Neural crest cell (in vitro differentiated cells): ENCODE measurements at regions not wholly inside any gene's neighbourhood (a gene's known extent, or its start where the extent isn't known, plus 50 kb on each side); places are given as distances from the start of the nearest gene placed in this dataset.

ENCODE experiments used
- DNase-seq: peaks from one replicate; pipeline ENCODE4 v3.0.0; 2021; ENCODE audit warnings: low read depth, mixed read lengths, low spot score
- H3K27ac Mint-ChIP-seq: one replicate; pipeline ENCODE4 v1.8.0; 2021; ENCODE audit warnings: mild to moderate bottlenecking, mixed read lengths; ENCODE audit not compliant: unreplicated experiment
- H3K27me3 Mint-ChIP-seq: 2 replicates; pipeline ENCODE4 v1.8.0; 2021; ENCODE audit warnings: low read depth, mild to moderate bottlenecking, mixed read lengths
- H3K36me3 Mint-ChIP-seq: 2 replicates; pipeline ENCODE4 v1.8.0; 2021; ENCODE audit warnings: low read depth, mild to moderate bottlenecking, mixed read lengths
- H3K4me1 Mint-ChIP-seq: 2 replicates; pipeline ENCODE4 v1.8.0; 2021; ENCODE audit warnings: mixed read lengths
- H3K4me3 Mint-ChIP-seq: one replicate; pipeline ENCODE4 v1.8.0; 2021; ENCODE audit warnings: mild to moderate bottlenecking, mixed read lengths
- H3K9me3 Mint-ChIP-seq: 2 replicates; pipeline ENCODE4 v1.8.0; 2021; ENCODE audit warnings: mixed read lengths
- CTCF ChIP-seq: fragments of 200-600 bp; sonication (generic); conservative IDR thresholded peaks from 2 replicates; pipeline ENCODE4 v1.5.0; 2021; ENCODE audit warnings: antibody characterized with exemption, mild to moderate bottlenecking

GRCh38 chr1:216921866-216922265 lies 198.6 kb upstream of the ESRRG start:
- Mint-ChIP-seq H3K4me3 (no peak overlapping the region), H3K27ac (no peak overlapping the region), H3K27me3 (no peaks in the 10 kb centered on the region), H3K36me3 (no peaks in the 10 kb centered on the region), H3K4me1 (peaks cover 18% of the 10 kb centered on the region), H3K9me3 (no peaks in the 10 kb centered on the region)
- TF ChIP-seq CTCF, result no peak
- DNase-seq, result no peak

- Mint-ChIP-seq H3K4me3 (no peak overlapping the region), H3K36me3 (no peaks in the 10 kb centered on the region), H3K4me1 (peaks cover 35% of the 10 kb centered on the region), H3K27ac (no peak overlapping the region), H3K27me3 (no peaks in the 10 kb centered on the region), H3K9me3 (no peaks in the 10 kb centered on the region)
- TF ChIP-seq CTCF, result no peak
- no peak for DNase-seq
Observed at GRCh38 chr1:216919060-216919970, 196.1 kb upstream of the ESRRG start.

GRCh38 chr1:216916890-216917438 lies 193.7 kb upstream of the ESRRG start:
- Mint-ChIP-seq H3K9me3 (no peaks in the 10 kb centered on the region), H3K4me3 (no peak overlapping the region), H3K27ac (no peak overlapping the region), H3K27me3 (no peaks in the 10 kb centered on the region), H3K36me3 (no peaks in the 10 kb centered on the region), H3K4me1 (peaks cover 26% of the 10 kb centered on the region)
- no peak for TF ChIP-seq CTCF
- DNase-seq, result no peak

GRCh38 chr1:216914974-216915373 lies 191.7 kb upstream of the ESRRG start:
- no peaks in the 10 kb centered on the region for H3K27me3 Mint-ChIP-seq
- DNase-seq, result no peak
- TF ChIP-seq CTCF, result no peak
- no peak overlapping the region for H3K27ac Mint-ChIP-seq
- H3K36me3 Mint-ChIP-seq, result no peaks in the 10 kb centered on the region
- no peak overlapping the region for H3K4me3 Mint-ChIP-seq
- H3K4me1 Mint-ChIP-seq, result peaks cover 39% of the 10 kb centered on the region
- H3K9me3 Mint-ChIP-seq, result no peaks in the 10 kb centered on the region

- Mint-ChIP-seq H3K9me3 (no peaks in the 10 kb centered on the region), H3K4me3 (no peak overlapping the region), H3K36me3 (no peaks in the 10 kb centered on the region), H3K27me3 (no peaks in the 10 kb centered on the region), H3K4me1 (peaks cover 45% of the 10 kb centered on the region), H3K27ac (no peak overlapping the region)
- no peak for TF ChIP-seq CTCF
- DNase-seq, result no peak
Observed at GRCh38 chr1:216913976-216914375, 190.7 kb upstream of the ESRRG start.
